Sigmoid colon (tissue), 6 donors: ENCODE measurements at regions not wholly inside any gene's neighbourhood (a gene's known extent, or its start where the extent isn't known, plus 50 kb on each side); places are given as distances from the start of the nearest gene placed in this dataset.
A peak's percentile ranks its signal among the peaks of the same experiment; 100 is the strongest.

ENCODE experiments used
- DNase-seq: peaks from one replicate; pipeline ENCODE4 v3.0.0-alpha.2; 2019
- H3K27ac ChIP-seq, 4 donors: fragments of 200-600 bp; sonication (generic); one replicate each; pipeline ENCODE4 v1.5.1; 2016 to 2019; ENCODE audit warnings: mild to moderate bottlenecking in 1 of 4
- H3K27me3 ChIP-seq, 3 donors: fragments of 200-600 bp; sonication (generic); one replicate each; pipeline ENCODE4 v1.5.1; 2019; ENCODE audit warnings: mild to moderate bottlenecking in 1 of 3
- H3K36me3 ChIP-seq, 4 donors: fragments of 200-600 bp; sonication (generic); one replicate each; pipeline ENCODE4 v1.5.1; 2016 to 2019
- H3K4me1 ChIP-seq, 4 donors: fragments of 200-600 bp; sonication (generic); one replicate each; pipeline ENCODE4 v1.5.1; 2017 to 2019
- H3K4me3 ChIP-seq, 4 donors: fragments of 200-600 bp; sonication (generic); one replicate each; pipeline ENCODE4 v1.5.1; 2017 to 2019; ENCODE audit warnings: mild to moderate bottlenecking in 2 of 4, moderate library complexity in 1 of 4
- H3K9me3 ChIP-seq, 4 donors: fragments of 200-600 bp in 3 of 4; sonication (generic) in 3 of 4; one replicate each; pipeline versions ENCODE4 v1.5.1 to v1.6.1; 2013 to 2019
- CTCF ChIP-seq, 4 experiments: fragments of 450-650 bp in 3 of 4; fragments of 200-600 bp in 1 of 4; IDR thresholded peaks; one replicate each; pipeline ENCODE4 v1.5.1; 2016 to 2019; ENCODE audit warnings: antibody characterized with exemption in 4 of 4, mild to moderate bottlenecking in 3 of 4, moderate library complexity in 2 of 4
- EP300 ChIP-seq, 4 donors: sonication (generic); formaldehyde crosslinking; IDR thresholded peaks; one replicate each; pipeline ENCODE4 v1.6.1; 2017; ENCODE audit warnings: antibody characterized with exemption in 4 of 4
- POLR2A ChIP-seq, 2 donors: fragments of 450-650 bp; IDR thresholded peaks; one replicate each; pipeline ENCODE4 v1.6.1; 2016; ENCODE audit warnings: antibody characterized with exemption in 2 of 2, mild to moderate bottlenecking in 2 of 2, moderate library complexity in 2 of 2
- POLR2AphosphoS5 ChIP-seq, 4 donors: sonication (generic); formaldehyde crosslinking; IDR thresholded peaks; one replicate each; pipeline ENCODE4 v1.6.1; 2017; ENCODE audit warnings: antibody characterized with exemption in 4 of 4
- WGBS, 2 donors: extraction: QIAGEN DNeasy Blood & Tissue Kit; methylation state at CpG; one replicate each; pipeline ENCODE4 v1.1.7; 2013; 5-methylcytosine and 5-hydroxymethylcytosine counted together
- intact Hi-C: fragments of 100-400 bp; cut with DNase I; formaldehyde crosslinking; loops from one replicate; pipeline ENCODE4 v1.15.1; 2023
- donor health status: healthy with polysubstance abuse.
- donor health status: healthy.

GRCh38 chr2:62415019-62415431 lies 91.0 kb downstream of the TMEM17 start:
- Histone ChIP-seq H3K27ac (no peak overlapping the region), H3K9me3 (no peaks in the 10 kb centered on the region)
- intact Hi-C loops, result no loop called here

GRCh38 chr2:62413116-62413663 lies 92.8 kb downstream of the TMEM17 start:
- WGBS, 2 donors, result 87 to 89% methylated on average over 7 of the region's 7 CpGs
- Histone ChIP-seq H3K36me3 (no peaks in the 10 kb centered on the region), H3K27me3 (no peaks in the 10 kb centered on the region), H3K27ac (no peak overlapping the region), H3K9me3 (no peaks in the 10 kb centered on the region), H3K4me1 (peaks cover 0 to 28% (median 23%) of the 10 kb centered on the region in 4 donors), H3K4me3 (no peak overlapping the region)
- DNase-seq, result no peak
- TF ChIP-seq POLR2A (IDR thresholded peaks at IDR 0.05) (no peak), EP300 (IDR thresholded peaks at IDR 0.05) (no peak), POLR2AphosphoS5 (IDR thresholded peaks at IDR 0.05) (no peak), CTCF (IDR thresholded peaks at IDR 0.05) (no peak)
- intact Hi-C loops, result loop anchor here (5.0 kb wide), 1 partner anchor 401 kb away; no protein-coding TSS in a partner anchor

More at GRCh38 chr2:62415019-62415431, 91.0 kb downstream of the TMEM17 start:
- Histone ChIP-seq H3K36me3 (no peaks in the 10 kb centered on the region), H3K4me1 (peaks cover 0 to 25% (median 21%) of the 10 kb centered on the region in 4 donors), H3K4me3 (no peak overlapping the region), H3K27me3 (no peaks in the 10 kb centered on the region)
- 58 to 85% methylated on average over 4 of the region's 4 CpGs for WGBS, 2 donors
- no peak for TF ChIP-seq EP300 (IDR thresholded peaks at IDR 0.05)
- TF ChIP-seq POLR2A (IDR thresholded peaks at IDR 0.05), result no peak
- no peak for TF ChIP-seq POLR2AphosphoS5 (IDR thresholded peaks at IDR 0.05)
- no peak for TF ChIP-seq CTCF (IDR thresholded peaks at IDR 0.05)
- no peak for DNase-seq

- Histone ChIP-seq H3K4me3 (peak overlapping the region in 1 of 4 donors; percentile 18), H3K27me3 (no peaks in the 10 kb centered on the region), H3K27ac (no peak overlapping the region), H3K4me1 (peaks cover 0 to 28% (median 23%) of the 10 kb centered on the region in 4 donors), H3K36me3 (no peaks in the 10 kb centered on the region), H3K9me3 (no peaks in the 10 kb centered on the region)
- intact Hi-C loops, result loop anchor here (5.0 kb wide), 1 partner anchor 400 kb away; no protein-coding TSS in a partner anchor
- no peak for TF ChIP-seq POLR2A (IDR thresholded peaks at IDR 0.05)
- TF ChIP-seq CTCF (IDR thresholded peaks at IDR 0.05), result peak in 1 of 4 experiments; percentile 48
- no peak for DNase-seq
- 20 to 50% methylated on average over 4 of the region's 4 CpGs for WGBS, 2 donors
Observed at GRCh38 chr2:62412347-62412742, 93.7 kb downstream of the TMEM17 start.

GRCh38 chr2:62410926-62411456 lies 95.0 kb downstream of the TMEM17 start:
- Histone ChIP-seq H3K27ac (peak overlapping the region; percentile 68 to 80 (median 75)), H3K4me1 (peaks cover 0 to 28% (median 23%) of the 10 kb centered on the region in 4 donors), H3K36me3 (no peaks in the 10 kb centered on the region), H3K9me3 (no peaks in the 10 kb centered on the region), H3K27me3 (no peaks in the 10 kb centered on the region), H3K4me3 (no peak overlapping the region)
- TF ChIP-seq CTCF (IDR thresholded peaks at IDR 0.05) (no peak), EP300 (IDR thresholded peaks at IDR 0.05) (no peak), POLR2AphosphoS5 (IDR thresholded peaks at IDR 0.05) (no peak), POLR2A (IDR thresholded peaks at IDR 0.05) (no peak)
- intact Hi-C loops, result loop anchor here (1.0 to 5.0 kb wide), 4 partner anchors 212 to 494 kb away; no protein-coding TSS in a partner anchor
- 81 to 88% methylated on average over 2 of the region's 2 CpGs for WGBS, 2 donors
- DNase-seq, result no peak
